Kidney (tissue), 13 donors: ENCODE measurements at regions not wholly inside any gene's neighbourhood (a gene's known extent, or its start where the extent isn't known, plus 50 kb on each side); places are given as distances from the start of the nearest gene placed in this dataset.
A peak's percentile ranks its signal among the peaks of the same experiment; 100 is the strongest.

Experiments used
- DNase-seq, 5 donors: peaks; one replicate each; pipeline ENCODE4 v3.0.0-alpha.2; 2013 to 2020
- FAIRE-seq: peaks from 2 replicates; lab custom pipeline; 2012; peaks lifted over from hg19 to GRCh38; lab: Jason Lieb, UNC
- H3K27ac ChIP-seq, 2 donors: one replicate each; pipeline ENCODE4 v1.7.0; 2013; ENCODE audit warnings: low read depth in 2 of 2, low read length in 2 of 2, inconsistent platforms in 1 of 2
- H3K27me3 ChIP-seq: one replicate; pipeline ENCODE4 v1.7.1; 2013; ENCODE audit warnings: low read length, inconsistent platforms; ENCODE audit not compliant: control insufficient read depth, insufficient read depth
- H3K36me3 ChIP-seq, 3 donors: one replicate each; pipeline versions ENCODE4 v1.7.0 to v1.7.1; 2013; ENCODE audit warnings: low read length in 3 of 3, control low read depth in 1 of 3, inconsistent platforms in 1 of 3; ENCODE audit not compliant: insufficient read depth in 3 of 3, control insufficient read depth in 2 of 3
- H3K4me1 ChIP-seq, 3 donors: one replicate each; pipeline versions ENCODE4 v1.7.0 to v1.7.1; 2013; ENCODE audit warnings: low read length in 3 of 3, inconsistent platforms in 1 of 3, low read depth in 1 of 3; ENCODE audit not compliant: control insufficient read depth in 2 of 3, insufficient read depth in 2 of 3
- H3K4me3 ChIP-seq, 3 donors: one replicate each; pipeline versions ENCODE4 v1.7.0 to v1.8.1; 2013; ENCODE audit warnings: low read length in 3 of 3, control low read depth in 1 of 3, inconsistent platforms in 1 of 3
- H3K9ac ChIP-seq, 3 donors: one replicate each; pipeline versions ENCODE4 v1.7.0 to v1.7.1; 2013; ENCODE audit warnings: low read length in 3 of 3, control low read depth in 1 of 3, inconsistent platforms in 1 of 3
- H3K9me3 ChIP-seq, 3 donors: one replicate each; pipeline versions ENCODE4 v1.7.0 to v1.7.1; 2013; ENCODE audit warnings: low read length in 3 of 3, control low read depth in 1 of 3, inconsistent platforms in 1 of 3; ENCODE audit not compliant: control insufficient read depth in 2 of 3, insufficient read depth in 1 of 3
- CTCF ChIP-seq: IDR thresholded peaks from 3 replicates; pipeline ENCODE4 v1.5.1; 2012; ENCODE audit warnings: mild to moderate bottlenecking, moderate library complexity, borderline replicate concordance; ENCODE audit not compliant: insufficient read depth; ENCODE audit errors: extremely low read depth
- intact Hi-C: fragments of 100-400 bp; cut with DNase I; formaldehyde crosslinking; loops from one replicate; pipeline ENCODE4 v1.11.1; 2022
- donor health status: control.
- donor health status: control.
- donor health status: control.
- donor health status: control.
- donor health status: control.
- donor health status: DM: yes; HTN: yes; CAD: no.
- donor health status: Normal renal cell carcinoma (clear cell type).

GRCh38 chr4:160296476-160296875 is 1193.6 kb downstream of the RAPGEF2 start:
- Histone ChIP-seq H3K9ac (no peak overlapping the region), H3K9me3 (no peaks in the 10 kb centered on the region), H3K36me3 (no peaks in the 10 kb centered on the region), H3K27ac (no peak overlapping the region), H3K4me3 (no peak overlapping the region), H3K4me1 (no peaks in the 10 kb centered on the region), H3K27me3 (no peaks in the 10 kb centered on the region)
- intact Hi-C loops: no loop called here
- TF ChIP-seq CTCF: no peak
- no peak for FAIRE-seq
- DNase-seq: no peak

- no peak for TF ChIP-seq CTCF
- H3K4me1 ChIP-seq: no peaks in the 10 kb centered on the region
- intact Hi-C loops: no loop called here
- DNase-seq (no peak), FAIRE-seq (no peak)
- H3K9me3 ChIP-seq: no peaks in the 10 kb centered on the region
- H3K9ac ChIP-seq: no peak overlapping the region
- H3K27ac ChIP-seq: no peak overlapping the region
- no peaks in the 10 kb centered on the region for H3K27me3 ChIP-seq
- no peak overlapping the region for H3K4me3 ChIP-seq
- no peaks in the 10 kb centered on the region for H3K36me3 ChIP-seq
Observed at GRCh38 chr4:160299177-160299576, 1196.3 kb downstream of the RAPGEF2 start.

- H3K27me3 ChIP-seq: no peaks in the 10 kb centered on the region
- peak in 1 of 5 donors; percentile 1 for DNase-seq
- no peak overlapping the region for H3K9ac ChIP-seq
- FAIRE-seq: no peak
- no peak for TF ChIP-seq CTCF
- H3K27ac ChIP-seq: no peak overlapping the region
- H3K36me3 ChIP-seq: no peaks in the 10 kb centered on the region
- H3K4me1 ChIP-seq: no peaks in the 10 kb centered on the region
- no peak overlapping the region for H3K4me3 ChIP-seq
- intact Hi-C loops: no loop called here
- H3K9me3 ChIP-seq: no peaks in the 10 kb centered on the region
Observed at GRCh38 chr4:160299608-160300007, 1196.7 kb downstream of the RAPGEF2 start.

GRCh38 chr4:160316036-160316435 is 1213.2 kb downstream of the RAPGEF2 start:
- DNase-seq (no peak), FAIRE-seq (no peak)
- H3K9ac ChIP-seq: no peak overlapping the region
- H3K36me3 ChIP-seq: no peaks in the 10 kb centered on the region
- no peaks in the 10 kb centered on the region for H3K27me3 ChIP-seq
- no peak overlapping the region for H3K27ac ChIP-seq
- TF ChIP-seq CTCF: no peak
- H3K9me3 ChIP-seq: no peaks in the 10 kb centered on the region
- no peak overlapping the region for H3K4me3 ChIP-seq
- H3K4me1 ChIP-seq: no peaks in the 10 kb centered on the region
- intact Hi-C loops: no loop called here
